SU-DHL-6 (cell line): ENCODE measurements at regions not wholly inside any gene's neighbourhood (a gene's known extent, or its start where the extent isn't known, plus 50 kb on each side); places are given as distances from the start of the nearest gene placed in this dataset.

ENCODE experiments used
- H2AFZ ChIP-seq: fragments of 200-600 bp; sonication (generic); 2 replicates; pipeline ENCODE4 v1.6.1; 2014; ENCODE audit warnings: low read depth, mild to moderate bottlenecking, moderate library complexity, mixed read lengths, antibody characterized with exemption, low read length; ENCODE audit not compliant: severe bottlenecking
- H3F3A ChIP-seq: fragments of 200-600 bp; shearing (Covaris generic); 2 replicates; pipeline ENCODE4 v1.6.0; 2016; ENCODE audit warnings: antibody characterized with exemption, mild to moderate bottlenecking; ENCODE audit not compliant: insufficient read depth
- H3K27ac ChIP-seq: fragments of 200-600 bp; sonication (generic); 2 replicates; pipeline ENCODE4 v1.5.1; 2016; ENCODE audit warnings: low read depth, mild to moderate bottlenecking, low read length, moderate library complexity, mixed read lengths
- H3K27me3 ChIP-seq: fragments of 200-600 bp; sonication (generic), shearing (Covaris generic); 2 replicates; pipeline ENCODE4 v1.6.0; 2014; ENCODE audit warnings: mild to moderate bottlenecking, low read length
- H3K36me3 ChIP-seq: fragments of 200-600 bp; sonication (generic); 2 replicates; pipeline ENCODE4 v1.6.1; 2014; ENCODE audit warnings: mild to moderate bottlenecking, low read length, mixed read lengths
- H3K4me2 ChIP-seq: fragments of 300-600, 200-600 bp; shearing (Covaris generic), sonication (generic); 2 replicates; pipeline ENCODE4 v1.6.0; 2014; ENCODE audit warnings: low read length, low read depth, mild to moderate bottlenecking; ENCODE audit not compliant: poor library complexity, severe bottlenecking
- H3K4me3 ChIP-seq: fragments of 200-600 bp; sonication (generic); 2 replicates; pipeline ENCODE4 v1.5.1; 2014; ENCODE audit warnings: antibody characterized with exemption, low read length, mild to moderate bottlenecking, mixed read lengths; ENCODE audit not compliant: insufficient read depth, poor library complexity, severe bottlenecking
- H3K79me2 ChIP-seq: fragments of 200-600 bp; sonication (generic); 2 replicates; pipeline ENCODE4 v1.6.1; 2014; ENCODE audit warnings: mild to moderate bottlenecking, low read length, moderate library complexity; ENCODE audit not compliant: insufficient read depth
- H3K9ac ChIP-seq: fragments of 200-600 bp; sonication (generic); 2 replicates; pipeline ENCODE4 v1.7.0; 2014; ENCODE audit warnings: mild to moderate bottlenecking, low read length
- H3K9me2 ChIP-seq: fragments of 200-600 bp; sonication (generic); replicated peaks from 2 replicates; pipeline ENCODE4 v1.6.1; 2014; ENCODE audit warnings: low read length; ENCODE audit not compliant: insufficient read depth
- H3K9me3 ChIP-seq: fragments of 200-600 bp; sonication (generic); 2 replicates; pipeline ENCODE4 v1.6.1; 2014; ENCODE audit warnings: low read length, mixed read lengths; ENCODE audit not compliant: insufficient read depth
- H4K20me1 ChIP-seq: fragments of 200-600 bp; sonication (generic); 2 replicates; pipeline ENCODE4 v1.6.1; 2014; ENCODE audit warnings: low read depth, mild to moderate bottlenecking, antibody characterized with exemption, low read length, moderate library complexity, mixed read lengths
- EZH2phosphoT487 ChIP-seq: fragments of 200-600 bp; sonication (generic), shearing (Covaris generic); conservative IDR thresholded peaks from 2 replicates; pipeline ENCODE4 v1.6.1; 2018; ENCODE audit warnings: mild to moderate bottlenecking, antibody characterized with exemption, low read length, moderate library complexity, mixed read lengths
- TF ChIP-seq, protein P1 (sequence below): fragments of 200-600 bp; sonication (generic); IDR thresholded peaks from one replicate; pipeline ENCODE4 v1.5.1; 2017; ENCODE audit warnings: antibody characterized with exemption, mild to moderate bottlenecking, low read length, moderate library complexity; ENCODE audit not compliant: insufficient read depth, poor library complexity, severe bottlenecking

DNA sequence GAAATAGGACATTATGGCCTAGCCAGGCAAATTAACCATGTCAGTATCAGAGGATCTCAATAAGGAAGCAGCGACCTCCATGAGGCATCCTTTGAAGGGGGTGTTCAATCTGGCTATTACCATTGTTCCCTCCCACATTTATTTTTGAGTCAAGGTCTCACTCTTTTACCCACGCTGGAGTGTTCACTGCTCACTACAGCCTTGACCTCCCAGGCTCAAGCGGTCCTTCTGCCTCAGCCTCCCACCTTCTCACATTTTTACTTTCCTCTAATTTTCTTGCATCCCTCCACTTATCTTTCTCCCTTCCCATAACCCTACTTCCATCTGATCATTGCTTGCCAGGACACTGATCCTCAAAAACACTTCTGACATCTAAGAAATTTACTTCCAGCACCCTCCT is 654.0 kb upstream of the NR2F2 start:
- Histone ChIP-seq H3K27ac (no peak overlapping the region), H2AFZ (no peak overlapping the region), H3K36me3 (no peaks in the 10 kb centered on the region), H3K9me3 (no peaks in the 10 kb centered on the region), H3K4me2 (no peak overlapping the region), H3K27me3 (no peaks in the 10 kb centered on the region), H3K9ac (no peak overlapping the region), H4K20me1 (no peaks in the 10 kb centered on the region), H3K9me2 (no peaks in the 10 kb centered on the region), H3F3A (no peaks in the 10 kb centered on the region), H3K4me3 (no peak overlapping the region), H3K79me2 (no peaks in the 10 kb centered on the region)
- TF ChIP-seq EZH2phosphoT487: no peak
- TF ChIP-seq, protein P1, sequence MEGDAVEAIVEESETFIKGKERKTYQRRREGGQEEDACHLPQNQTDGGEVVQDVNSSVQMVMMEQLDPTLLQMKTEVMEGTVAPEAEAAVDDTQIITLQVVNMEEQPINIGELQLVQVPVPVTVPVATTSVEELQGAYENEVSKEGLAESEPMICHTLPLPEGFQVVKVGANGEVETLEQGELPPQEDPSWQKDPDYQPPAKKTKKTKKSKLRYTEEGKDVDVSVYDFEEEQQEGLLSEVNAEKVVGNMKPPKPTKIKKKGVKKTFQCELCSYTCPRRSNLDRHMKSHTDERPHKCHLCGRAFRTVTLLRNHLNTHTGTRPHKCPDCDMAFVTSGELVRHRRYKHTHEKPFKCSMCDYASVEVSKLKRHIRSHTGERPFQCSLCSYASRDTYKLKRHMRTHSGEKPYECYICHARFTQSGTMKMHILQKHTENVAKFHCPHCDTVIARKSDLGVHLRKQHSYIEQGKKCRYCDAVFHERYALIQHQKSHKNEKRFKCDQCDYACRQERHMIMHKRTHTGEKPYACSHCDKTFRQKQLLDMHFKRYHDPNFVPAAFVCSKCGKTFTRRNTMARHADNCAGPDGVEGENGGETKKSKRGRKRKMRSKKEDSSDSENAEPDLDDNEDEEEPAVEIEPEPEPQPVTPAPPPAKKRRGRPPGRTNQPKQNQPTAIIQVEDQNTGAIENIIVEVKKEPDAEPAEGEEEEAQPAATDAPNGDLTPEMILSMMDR: no peak

DNA sequence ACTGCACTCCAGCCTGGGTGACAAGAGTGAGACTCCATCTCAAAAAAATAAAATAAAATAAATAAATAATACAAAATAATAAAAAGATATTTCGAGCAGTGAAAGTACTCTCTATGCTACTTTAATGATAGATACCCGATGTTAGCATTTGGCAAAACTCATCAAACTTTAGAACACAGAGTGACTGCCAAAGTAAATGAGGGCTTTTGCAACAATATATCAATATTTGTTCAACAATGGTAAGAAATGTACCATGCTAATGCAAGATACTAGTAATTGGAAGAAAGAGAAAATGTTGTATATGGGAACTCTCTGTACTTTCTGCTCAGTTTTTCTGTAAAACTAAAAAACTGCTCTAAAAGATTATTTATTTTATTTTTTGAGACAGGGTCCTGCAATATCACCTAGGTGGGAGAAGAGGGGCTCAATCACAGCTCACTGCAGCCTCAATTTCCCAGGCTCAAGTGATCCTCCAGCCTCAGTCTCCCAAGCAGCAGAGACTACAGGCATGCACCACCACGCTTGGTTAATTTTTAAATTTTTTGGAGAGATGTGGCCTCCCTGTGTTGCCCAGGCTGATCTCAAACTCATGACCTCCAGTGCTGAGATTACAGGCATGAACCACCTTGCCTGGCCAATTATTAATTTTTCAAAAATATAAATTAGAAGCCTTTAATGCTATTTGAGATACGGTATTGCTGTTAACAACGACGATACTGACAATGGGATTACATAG is 650.5 kb upstream of the NR2F2 start:
- Histone ChIP-seq H3K9ac (no peak overlapping the region), H3K27ac (no peak overlapping the region), H3F3A (no peaks in the 10 kb centered on the region), H3K9me2 (no peaks in the 10 kb centered on the region), H3K4me2 (no peak overlapping the region), H3K79me2 (no peaks in the 10 kb centered on the region), H4K20me1 (no peaks in the 10 kb centered on the region), H3K27me3 (no peaks in the 10 kb centered on the region), H3K4me3 (no peak overlapping the region), H3K36me3 (no peaks in the 10 kb centered on the region), H2AFZ (no peak overlapping the region), H3K9me3 (no peaks in the 10 kb centered on the region)
- no peak for TF ChIP-seq EZH2phosphoT487
- TF ChIP-seq, protein P1: no peak

DNA sequence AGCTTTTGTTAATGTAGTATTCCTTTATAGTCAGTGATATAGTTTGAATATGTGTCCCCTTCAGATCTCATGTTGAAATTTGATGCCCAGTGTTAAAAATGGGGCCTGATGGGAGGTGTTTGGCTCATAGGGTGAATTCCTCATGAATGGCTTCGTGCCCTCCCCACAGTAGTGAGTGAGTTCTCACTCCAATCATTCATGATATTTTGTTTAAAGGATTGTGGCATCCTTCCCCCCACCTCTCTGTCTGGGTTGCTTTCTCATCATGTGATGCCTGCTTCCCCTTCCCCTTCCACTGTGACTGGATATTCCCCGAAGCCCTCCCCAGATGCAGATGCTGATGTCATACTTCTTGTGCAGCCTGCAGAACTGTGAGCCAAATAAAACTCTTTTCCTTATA is 649.8 kb upstream of the NR2F2 start:
- H3K4me2 ChIP-seq: no peak overlapping the region
- H3K9ac ChIP-seq: no peak overlapping the region
- TF ChIP-seq EZH2phosphoT487: no peak
- TF ChIP-seq, protein P1: no peak
- H3K9me2 ChIP-seq: no peaks in the 10 kb centered on the region
- no peaks in the 10 kb centered on the region for H3K79me2 ChIP-seq
- H3K27me3 ChIP-seq: no peaks in the 10 kb centered on the region
- H3K9me3 ChIP-seq: no peaks in the 10 kb centered on the region
- H3F3A ChIP-seq: no peaks in the 10 kb centered on the region
- H2AFZ ChIP-seq: no peak overlapping the region
- no peaks in the 10 kb centered on the region for H4K20me1 ChIP-seq
- H3K36me3 ChIP-seq: no peaks in the 10 kb centered on the region
- no peak overlapping the region for H3K4me3 ChIP-seq
- H3K27ac ChIP-seq: no peak overlapping the region
